Right renal pelvis (tissue), 4 donors: ENCODE measurements at regions not wholly inside any gene's neighbourhood (a gene's known extent, or its start where the extent isn't known, plus 50 kb on each side); places are given as distances from the start of the nearest gene placed in this dataset.

Source experiments
- DNase-seq, 4 donors: peaks; one replicate each; pipeline ENCODE4 v3.0.0-alpha.2; 2013; ENCODE audit warnings: low read depth in 4 of 4, low spot score in 3 of 4, missing footprints in 1 of 4

- DNase-seq: no peak
Measured at GRCh38 chr22:27439131-27439530, 362.4 kb downstream of the MN1 start.

DNA sequence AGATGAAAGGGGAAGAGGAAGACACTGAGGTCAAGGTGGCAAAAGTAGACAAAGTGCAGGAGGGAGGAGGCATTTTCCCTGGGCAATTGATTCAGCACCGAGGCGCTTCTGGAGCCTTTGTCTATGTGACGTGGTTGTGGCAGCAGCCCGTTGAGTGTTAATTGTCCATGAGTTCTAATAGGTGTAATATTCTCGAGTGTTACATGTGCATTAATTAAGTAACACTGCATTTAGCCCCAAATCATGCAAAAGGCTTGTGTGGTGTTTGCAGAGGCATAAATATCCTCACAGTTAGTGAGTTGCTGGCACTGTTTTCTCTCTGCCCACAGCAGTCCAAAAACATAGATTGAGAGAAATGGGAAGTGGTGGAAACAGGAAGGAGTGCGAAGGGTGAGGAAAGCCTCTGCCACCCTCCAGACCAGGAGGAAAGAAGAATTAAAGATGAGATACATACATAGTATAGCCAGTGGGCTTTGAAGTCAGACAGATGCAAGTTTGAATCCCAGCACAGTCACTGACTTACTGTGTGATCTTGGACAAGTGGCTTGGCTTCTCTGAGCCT lies 361.2 kb downstream of the MN1 start:
- DNase-seq: no peak

DNA sequence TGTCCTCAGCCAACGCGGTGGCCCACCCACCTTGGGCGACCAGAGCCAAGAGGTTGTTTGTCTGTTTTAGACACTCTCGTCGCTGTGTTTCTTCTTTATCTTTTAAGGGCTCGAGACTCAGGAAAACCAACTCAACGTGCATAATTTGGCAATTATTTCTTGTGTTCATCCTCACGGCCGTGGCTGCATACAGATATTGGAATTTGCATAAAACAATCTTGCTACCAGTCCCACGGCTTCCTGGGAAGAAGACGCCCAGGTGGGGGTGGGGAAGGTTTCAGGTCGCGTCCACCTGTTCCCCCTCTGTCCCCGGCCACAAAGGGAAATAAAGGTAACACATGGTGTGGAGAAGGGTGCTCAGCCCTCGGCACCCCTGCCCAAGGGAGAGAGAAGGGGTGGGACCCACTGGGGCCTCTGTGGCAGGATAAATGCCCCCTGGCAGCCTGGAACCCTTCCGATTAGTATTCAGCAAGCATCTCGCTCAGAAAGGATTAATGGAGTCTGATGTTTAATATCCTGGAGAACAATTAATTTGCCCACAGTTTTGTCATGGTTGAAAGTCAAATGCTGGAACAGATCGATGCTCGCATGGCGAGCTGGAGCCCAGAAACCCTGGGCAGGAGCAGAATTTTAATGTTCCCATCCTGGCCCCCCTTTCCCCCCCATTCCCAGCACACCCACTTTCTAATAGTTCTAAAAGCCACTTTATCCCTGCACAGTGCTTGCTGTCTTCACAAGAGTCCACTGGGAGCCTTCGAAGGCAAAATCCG lies 359.7 kb downstream of the MN1 start:
- DNase-seq: no peak

- DNase-seq: no peak
Measured at GRCh38 chr22:27443306-27443705, 358.2 kb downstream of the MN1 start.

- DNase-seq: peak in 2 of 4 donors; percentile 35 to 39
Measured at GRCh38 chr22:27445881-27446280, 355.7 kb downstream of the MN1 start.

DNA sequence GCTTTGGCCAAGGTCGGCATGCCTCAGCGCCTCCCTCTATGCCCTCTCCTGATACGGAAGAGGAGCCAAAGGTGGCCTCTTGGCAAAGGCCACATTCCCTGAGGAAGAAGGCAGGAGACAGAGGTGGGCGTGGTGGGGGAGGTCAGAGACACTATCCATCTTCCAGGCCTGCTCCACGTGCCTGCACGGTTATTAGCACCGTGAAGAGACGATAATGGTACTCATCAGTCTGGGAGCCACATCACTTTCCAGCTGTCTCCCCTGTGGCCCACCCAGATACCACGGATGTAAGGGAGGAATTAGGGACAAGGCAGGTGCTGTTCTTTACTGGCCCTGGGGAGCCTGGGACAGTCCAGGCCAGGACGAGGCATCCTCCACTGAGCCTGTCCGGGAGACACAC lies 354.3 kb downstream of the MN1 start:
- DNase-seq: no peak

GRCh38 chr22:27450448-27450847 lies 351.1 kb downstream of the MN1 start:
- DNase-seq: no peak

DNA sequence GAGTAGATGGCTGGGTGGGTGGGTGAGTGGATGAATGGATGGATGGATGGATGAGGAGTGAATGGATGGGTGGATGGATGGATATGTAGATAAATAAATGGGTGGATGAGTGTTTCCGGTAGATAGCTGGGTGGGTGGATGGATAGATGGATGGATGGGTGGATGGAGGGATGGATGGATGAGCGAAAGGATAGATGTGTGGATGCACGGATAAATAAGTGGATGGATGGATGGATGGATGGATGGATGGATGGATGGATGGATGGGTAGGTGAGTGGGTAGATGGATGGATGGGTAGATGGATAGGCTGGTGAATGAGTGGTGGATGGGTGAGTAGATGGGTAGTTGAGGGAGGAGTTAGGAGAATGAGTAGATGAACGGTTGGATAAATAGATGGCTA lies 349.3 kb downstream of the MN1 start:
- no peak for DNase-seq

GRCh38 chr22:27452922-27453321 lies 348.6 kb downstream of the MN1 start:
- DNase-seq: no peak

DNA sequence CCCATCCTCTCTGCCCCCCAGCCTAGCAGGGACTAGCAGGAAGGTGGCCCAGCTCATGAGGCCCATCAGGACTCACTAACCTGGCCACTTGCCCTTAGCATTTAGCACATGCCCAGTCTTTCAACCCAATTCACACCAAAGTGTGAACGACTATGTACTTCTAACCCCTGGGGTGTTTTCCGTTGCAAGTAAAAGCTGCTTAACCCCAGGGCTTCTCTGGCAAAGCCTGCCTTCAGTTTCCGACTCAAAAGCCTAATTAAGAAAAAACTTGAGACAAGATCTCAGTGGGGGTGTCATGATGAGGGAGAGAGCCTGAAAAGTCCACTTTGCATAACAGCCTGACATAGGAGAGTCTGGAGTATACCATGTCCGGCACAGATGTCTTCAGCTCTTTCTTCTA lies 347.8 kb downstream of the MN1 start:
- no peak for DNase-seq

DNA sequence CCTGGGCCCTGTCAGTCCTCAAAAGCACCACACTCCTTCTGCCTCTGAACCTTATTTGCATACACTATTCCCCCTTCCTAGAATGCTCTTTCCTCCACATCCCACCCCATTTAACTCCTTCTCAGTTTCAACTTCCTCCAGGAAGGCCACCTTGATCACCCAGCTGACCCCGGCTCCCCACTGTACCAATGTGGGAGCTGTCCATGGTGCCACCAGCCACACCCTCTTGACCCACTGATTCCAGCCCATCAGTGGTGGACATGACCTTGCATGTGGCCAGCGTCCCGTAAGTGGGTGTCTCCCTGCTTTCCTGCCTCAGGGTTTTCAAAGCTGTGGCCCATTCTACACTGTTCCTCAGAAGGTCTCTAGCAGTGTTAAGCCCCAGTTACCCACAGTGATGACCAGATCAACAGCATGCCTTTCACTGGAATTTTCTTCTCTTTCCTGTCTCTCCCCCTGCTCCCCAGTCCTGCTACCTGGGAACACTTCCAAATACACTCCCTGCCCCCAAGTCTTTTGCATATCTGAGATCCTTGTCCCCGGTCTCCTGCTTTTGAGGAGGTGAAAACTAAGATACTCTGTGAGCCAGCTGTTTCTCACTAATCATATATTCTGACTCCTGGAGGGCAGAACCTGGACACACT lies 346.6 kb downstream of the MN1 start:
- DNase-seq: no peak

GRCh38 chr22:27455526-27455925 lies 346.0 kb downstream of the MN1 start:
- DNase-seq: no peak

- DNase-seq: no peak
Measured at GRCh38 chr22:27456696-27457503, 344.7 kb downstream of the MN1 start.

DNA sequence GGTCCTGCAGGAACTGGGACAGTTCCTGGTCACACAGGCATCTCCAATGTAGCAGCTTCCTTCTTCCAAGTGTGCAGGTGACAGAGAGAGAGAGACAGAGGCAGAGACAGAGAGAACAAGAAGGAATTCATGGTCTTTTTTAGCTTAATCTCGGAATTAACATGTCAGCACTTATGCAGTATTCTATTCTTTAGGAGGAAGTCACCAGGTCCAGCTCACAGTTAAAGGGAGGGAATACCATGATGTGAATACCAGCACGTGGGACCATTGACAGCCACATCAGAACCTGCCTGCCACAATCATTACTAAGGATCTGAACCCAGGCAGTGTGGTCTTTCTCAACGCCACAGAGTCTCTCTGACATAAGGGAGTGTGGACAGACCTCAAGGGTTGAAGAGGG lies 341.6 kb downstream of the MN1 start:
- DNase-seq: no peak

DNA sequence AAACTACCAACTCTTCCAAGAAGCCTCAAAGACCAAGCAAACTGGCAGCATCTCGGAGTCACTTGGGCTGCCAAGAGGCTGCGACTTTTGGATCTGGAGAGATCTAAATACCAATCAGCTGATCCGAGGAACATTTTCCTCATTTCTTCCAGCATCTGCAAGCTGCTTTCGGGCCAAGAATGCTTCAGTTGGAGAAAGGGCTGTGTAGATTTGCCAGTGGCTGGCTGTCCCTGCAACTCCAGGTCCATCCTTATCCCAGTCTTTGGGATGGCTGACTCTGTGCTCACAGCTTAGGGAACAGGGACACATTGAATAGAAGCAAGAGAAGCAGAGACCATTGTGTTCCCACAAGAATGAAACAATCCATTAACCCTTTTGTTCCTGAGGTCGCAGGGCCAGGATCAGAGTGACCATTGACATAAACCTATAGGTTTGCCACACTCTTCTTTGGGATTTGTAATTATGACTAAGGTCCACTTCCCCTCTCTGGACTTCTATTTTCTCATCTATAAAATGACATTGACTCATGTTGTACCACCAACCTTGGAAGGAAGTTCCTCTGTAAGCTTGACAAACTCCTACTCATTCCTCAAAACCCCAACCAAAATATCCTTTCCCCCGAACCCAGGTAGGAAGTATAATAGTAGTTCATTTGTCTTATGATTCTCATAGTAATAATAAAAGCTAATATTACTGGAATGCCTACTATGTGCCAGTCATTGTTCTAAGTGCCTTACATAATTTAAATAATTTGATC lies 340.8 kb downstream of the MN1 start:
- no peak for DNase-seq

DNA sequence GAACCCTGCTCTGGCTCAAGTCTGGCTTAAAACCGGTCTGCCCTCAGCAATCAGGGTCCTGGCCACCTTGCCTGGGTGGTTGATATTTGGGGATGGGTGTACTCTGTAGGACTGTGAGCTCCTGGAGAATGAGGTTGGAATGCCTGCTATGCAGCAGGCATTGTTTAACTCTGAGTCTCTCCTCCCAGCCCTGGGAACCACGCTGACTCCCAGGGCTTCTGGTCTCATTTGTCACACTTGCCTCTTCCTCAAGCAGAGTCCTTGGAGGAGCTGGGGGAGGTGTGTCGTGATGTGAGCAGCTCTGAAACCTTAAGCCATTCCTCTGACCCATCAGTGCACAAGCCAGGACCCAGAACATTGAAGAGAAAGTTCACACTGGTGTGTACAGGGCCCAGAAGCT lies 340.1 kb downstream of the MN1 start:
- DNase-seq: no peak

- DNase-seq: no peak
Measured at GRCh38 chr22:27462190-27462589, 339.4 kb downstream of the MN1 start.

- no peak for DNase-seq
Measured at GRCh38 chr22:27463121-27463660, 338.4 kb downstream of the MN1 start.

- no peak for DNase-seq
Measured at GRCh38 chr22:27466229-27466628, 335.3 kb downstream of the MN1 start.

GRCh38 chr22:27466778-27467438 lies 334.6 kb downstream of the MN1 start:
- no peak for DNase-seq
